Natural killer cell (primary cell): ENCODE measurements at regions not wholly inside any gene's neighbourhood (a gene's known extent, or its start where the extent isn't known, plus 50 kb on each side); places are given as distances from the start of the nearest gene placed in this dataset.
"Not testable (repeated sequence)": the region's sequence is repeated elsewhere in the genome, so short reads cannot be mapped to it uniquely, and the experiment has no call there.

Experiments
- ATAC-seq, 3 donors: fragments of 150-1000 bp in 2 of 3; fragments of 200-7000 bp in 1 of 3; cut with Tn5 transposase; 1 replicate in 1 of 3; 2 replicates in 2 of 3; pipeline ENCODE4 v1.10.0; 2021; ENCODE audit warnings: mild to moderate bottlenecking in 2 of 3, moderate library complexity in 2 of 3
- DNase-seq, 2 donors: peaks; one replicate each; pipeline versions ENCODE4 v3.0.0 to v3.0.0-alpha.2; 2013 to 2021; ENCODE audit warnings: mixed read lengths in 1 of 2
- H3K27ac ChIP-seq: one replicate; pipeline ENCODE4 v1.5.1; 2013; ENCODE audit warnings: mild to moderate bottlenecking, low read length
- H3K27me3 ChIP-seq: one replicate; pipeline ENCODE4 v1.6.1; 2013; ENCODE audit warnings: low read length; ENCODE audit not compliant: control insufficient read depth, insufficient read depth
- H3K36me3 ChIP-seq: one replicate; pipeline ENCODE4 v1.6.1; 2013; ENCODE audit warnings: low read length; ENCODE audit not compliant: control insufficient read depth, insufficient read depth
- H3K4me1 ChIP-seq: one replicate; pipeline ENCODE4 v1.6.1; 2013; ENCODE audit warnings: low read length; ENCODE audit not compliant: control insufficient read depth, insufficient read depth
- H3K4me3 ChIP-seq: one replicate; pipeline ENCODE4 v1.5.1; 2013; ENCODE audit warnings: low read length
- H3K9me3 ChIP-seq: one replicate; pipeline ENCODE4 v1.6.1; 2013; ENCODE audit warnings: low read length; ENCODE audit not compliant: control insufficient read depth, insufficient read depth
- H3K27ac Mint-ChIP-seq, 2 donors: one replicate each; pipeline ENCODE4 v1.8.0; 2022; ENCODE audit warnings: mild to moderate bottlenecking in 2 of 2, mixed read lengths in 2 of 2, moderate library complexity in 1 of 2
- H3K27me3 Mint-ChIP-seq, 2 donors: one replicate each; pipeline ENCODE4 v1.8.0; 2022; ENCODE audit warnings: low read depth in 2 of 2, mixed read lengths in 2 of 2
- H3K36me3 Mint-ChIP-seq: one replicate; pipeline ENCODE4 v1.8.0; 2022; ENCODE audit warnings: mixed read lengths
- H3K4me1 Mint-ChIP-seq, 2 donors: one replicate each; pipeline ENCODE4 v1.8.0; 2022; ENCODE audit warnings: mixed read lengths in 2 of 2
- H3K4me3 Mint-ChIP-seq: one replicate; pipeline ENCODE4 v1.8.0; 2022; ENCODE audit warnings: mild to moderate bottlenecking, moderate library complexity, mixed read lengths
- H3K9me3 Mint-ChIP-seq, 2 donors: one replicate each; pipeline ENCODE4 v1.8.0; 2022; ENCODE audit warnings: mixed read lengths in 2 of 2
- WGBS: methylation state at CpG from one replicate; pipeline ENCODE4 v1.1.7; 2013; ENCODE audit warnings: missing lambda C conversion rate; ENCODE audit not compliant: insufficient coverage; 5-methylcytosine and 5-hydroxymethylcytosine counted together
- intact Hi-C: fragments of 100-400 bp; cut with micrococcal nuclease; formaldehyde crosslinking; loops from one replicate; pipeline ENCODE4 v1.14.2; 2022
- TF ChIP-seq, protein P1 (sequence below): fragments of 200-600 bp; IDR thresholded peaks from one replicate; pipeline ENCODE4 v1.8.0; 2022; ENCODE audit warnings: antibody characterized with exemption

DNA sequence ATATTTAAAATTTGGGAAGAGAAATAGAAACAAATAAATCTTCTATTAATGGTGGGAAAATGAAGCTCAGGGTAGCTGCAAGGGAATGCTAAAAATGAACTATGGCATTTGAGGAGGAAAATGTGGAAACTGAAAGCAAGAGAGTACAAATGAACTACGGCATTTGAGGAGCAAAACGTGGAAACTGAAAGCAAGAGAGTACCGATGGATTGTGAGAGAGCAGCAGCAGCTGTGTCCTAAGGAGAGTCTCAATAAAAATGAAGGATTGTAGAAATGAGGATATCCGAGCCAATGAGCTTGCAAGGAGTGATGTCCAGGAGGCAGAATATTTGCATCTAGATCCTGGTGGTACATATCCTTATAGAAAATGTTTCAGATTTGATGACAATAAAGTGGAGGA, 547.1 kb upstream of the ZNF337 start:
- 90% methylated on average over 4 of the region's 4 CpGs for WGBS

DNA sequence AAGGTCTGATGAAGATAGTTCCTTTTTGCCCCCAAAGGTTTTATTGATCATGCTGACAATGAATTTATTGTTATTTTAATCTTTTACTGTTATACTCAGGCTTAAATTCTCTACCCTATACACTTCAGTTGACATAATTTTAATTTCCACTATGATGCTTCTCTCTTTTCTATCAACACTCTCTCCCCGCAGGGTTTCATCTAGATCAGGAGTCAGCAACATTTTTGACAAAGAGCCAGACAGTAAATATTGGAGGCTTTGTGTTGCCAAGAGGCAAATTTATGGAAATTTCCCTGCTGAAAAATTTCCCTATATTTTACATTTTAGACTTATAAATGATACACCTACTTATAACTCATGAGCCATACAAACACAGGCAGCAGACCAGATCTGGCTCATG, 524.0 kb upstream of the ZNF337 start:
- H3K27me3 ChIP-seq, H3K27ac ChIP-seq, H3K4me3 ChIP-seq, intact Hi-C loops, H3K4me1 ChIP-seq, H3K27ac Mint-ChIP-seq, DNase-seq, H3K36me3 Mint-ChIP-seq, H3K9me3 ChIP-seq, H3K4me3 Mint-ChIP-seq, H3K27me3 Mint-ChIP-seq, ATAC-seq, H3K4me1 Mint-ChIP-seq, H3K36me3 ChIP-seq: not testable (repeated sequence)
- no CpG with 5 or more reads among the region's 1 CpG for whole genome bisulfite sequencing
- H3K9me3 Mint-ChIP-seq: peaks cover 2 to 10% of the 10 kb centered on the region in 2 donors

More for the DNA sequence above, 547.1 kb upstream of the ZNF337 start:
- Histone ChIP-seq H3K27me3 (no peaks in the 10 kb centered on the region), H3K4me3 (no peak overlapping the region), H3K36me3 (no peaks in the 10 kb centered on the region), H3K9me3 (no peaks in the 10 kb centered on the region), H3K4me1 (no peaks in the 10 kb centered on the region), H3K27ac (no peak overlapping the region)
- no peak overlapping the region for H3K4me3 Mint-ChIP-seq
- no peaks in the 10 kb centered on the region for H3K27me3 Mint-ChIP-seq
- DNase-seq (no peak), ATAC-seq (no peak)
- intact Hi-C loops: no loop called here
- H3K36me3 Mint-ChIP-seq: no peaks in the 10 kb centered on the region
- TF ChIP-seq, protein P1, sequence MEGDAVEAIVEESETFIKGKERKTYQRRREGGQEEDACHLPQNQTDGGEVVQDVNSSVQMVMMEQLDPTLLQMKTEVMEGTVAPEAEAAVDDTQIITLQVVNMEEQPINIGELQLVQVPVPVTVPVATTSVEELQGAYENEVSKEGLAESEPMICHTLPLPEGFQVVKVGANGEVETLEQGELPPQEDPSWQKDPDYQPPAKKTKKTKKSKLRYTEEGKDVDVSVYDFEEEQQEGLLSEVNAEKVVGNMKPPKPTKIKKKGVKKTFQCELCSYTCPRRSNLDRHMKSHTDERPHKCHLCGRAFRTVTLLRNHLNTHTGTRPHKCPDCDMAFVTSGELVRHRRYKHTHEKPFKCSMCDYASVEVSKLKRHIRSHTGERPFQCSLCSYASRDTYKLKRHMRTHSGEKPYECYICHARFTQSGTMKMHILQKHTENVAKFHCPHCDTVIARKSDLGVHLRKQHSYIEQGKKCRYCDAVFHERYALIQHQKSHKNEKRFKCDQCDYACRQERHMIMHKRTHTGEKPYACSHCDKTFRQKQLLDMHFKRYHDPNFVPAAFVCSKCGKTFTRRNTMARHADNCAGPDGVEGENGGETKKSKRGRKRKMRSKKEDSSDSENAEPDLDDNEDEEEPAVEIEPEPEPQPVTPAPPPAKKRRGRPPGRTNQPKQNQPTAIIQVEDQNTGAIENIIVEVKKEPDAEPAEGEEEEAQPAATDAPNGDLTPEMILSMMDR: no peak
- peaks cover 4 to 12% of the 10 kb centered on the region in 2 donors for H3K9me3 Mint-ChIP-seq
- no peak overlapping the region for H3K27ac Mint-ChIP-seq
- no peaks in the 10 kb centered on the region for H3K4me1 Mint-ChIP-seq

DNA sequence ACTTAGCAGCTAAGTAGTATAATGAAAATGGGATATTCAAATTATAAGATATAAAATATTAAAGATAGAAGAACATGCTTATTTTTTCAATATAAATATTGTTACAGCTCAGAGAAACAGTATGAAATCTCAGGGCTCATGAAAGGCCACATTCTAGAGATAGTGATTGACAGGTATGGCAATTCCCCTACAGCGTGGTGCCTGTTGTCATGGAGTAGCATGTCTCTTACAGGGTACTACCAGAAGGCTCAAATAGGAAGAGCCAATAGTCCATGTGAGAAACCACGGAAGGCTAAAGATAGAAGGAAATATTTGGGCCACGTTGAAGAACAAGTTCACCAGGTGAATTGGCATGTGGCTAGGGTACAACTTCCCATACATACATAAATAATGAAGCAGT, 522.9 kb upstream of the ZNF337 start:
- 74% methylated on average over 1 of the region's 3 CpGs for WGBS
- H3K4me3 Mint-ChIP-seq, H3K27ac Mint-ChIP-seq, H3K27me3 Mint-ChIP-seq, H3K9me3 ChIP-seq, H3K4me1 Mint-ChIP-seq, H3K4me1 ChIP-seq, H3K27ac ChIP-seq, DNase-seq, H3K4me3 ChIP-seq, H3K36me3 ChIP-seq, H3K36me3 Mint-ChIP-seq, ATAC-seq, H3K27me3 ChIP-seq, intact Hi-C loops: not testable (repeated sequence)
- peaks cover 2 to 10% of the 10 kb centered on the region in 2 donors for H3K9me3 Mint-ChIP-seq

DNA sequence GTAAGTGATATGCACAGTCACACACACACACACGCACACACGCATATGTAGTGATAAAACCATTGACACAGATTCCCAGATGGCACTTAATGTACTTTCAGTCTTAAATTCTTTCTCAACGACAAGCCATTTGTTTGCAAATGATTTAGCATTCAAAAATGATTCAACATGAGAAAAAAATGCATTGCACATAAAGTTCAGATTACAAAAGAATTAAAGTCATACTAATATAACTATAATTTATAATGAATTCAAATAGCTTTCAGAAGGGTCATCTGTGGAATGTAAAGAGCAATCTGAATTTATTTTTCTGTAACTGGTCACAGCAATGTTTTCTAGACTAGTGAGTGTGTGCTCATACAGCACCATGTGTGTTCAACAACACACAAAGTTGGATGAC, 521.6 kb upstream of the ZNF337 start:
- 90% methylated on average over 3 of the region's 3 CpGs for WGBS
- no peak for ATAC-seq
- H3K27me3 Mint-ChIP-seq: peaks cover 0 to 6% of the 10 kb centered on the region in 2 donors

More for the DNA sequence above, 521.6 kb upstream of the ZNF337 start:
- Mint-ChIP-seq H3K36me3 (no peaks in the 10 kb centered on the region), H3K4me1 (no peaks in the 10 kb centered on the region), H3K27ac (no peak overlapping the region), H3K9me3 (peaks cover 2 to 10% of the 10 kb centered on the region in 2 donors), H3K4me3 (no peak overlapping the region)
- intact Hi-C loops: no loop called here
- H3K36me3 ChIP-seq: no peaks in the 10 kb centered on the region
- TF ChIP-seq, protein P1: no peak
- DNase-seq: no peak
- no peak overlapping the region for H3K27ac ChIP-seq
- no peaks in the 10 kb centered on the region for H3K27me3 ChIP-seq
- no peaks in the 10 kb centered on the region for H3K4me1 ChIP-seq
- H3K4me3 ChIP-seq: no peak overlapping the region
- H3K9me3 ChIP-seq: no peaks in the 10 kb centered on the region
